ENCODE measurements at regions not wholly inside any gene's neighbourhood (a gene's known extent, or its start where the extent isn't known, plus 50 kb on each side); places are given as distances from the start of the nearest gene placed in this dataset.

GRCh38 chr18:40841063-40841462 is 1114.0 kb upstream of the PIK3C3 start:
- Mint-ChIP-seq H3K27me3 (ENCODE audit: insufficient read depth, low read depth, poor library complexity) (peaks cover 5% of the 10 kb centered on the region), H3K9me3 (no peaks in the 10 kb centered on the region; the same call in 2 of the 3 replicates), H3K27ac (no peak overlapping the region), H3K4me3 (no peak overlapping the region), H3K36me3 (ENCODE audit: low read depth) (no peaks in the 10 kb centered on the region), H3K4me1 (no peaks in the 10 kb centered on the region)
- TF ChIP-seq CREB1 (CRISPR knock-in tag; IDR thresholded peaks at IDR 0.05; ENCODE audit: low read depth) (no peak), CTCF (conservative IDR thresholded peaks at IDR 0.05; ENCODE audit: low read depth in 2 of 2) (no peak), ZNF114 (CRISPR knock-in tag; IDR thresholded peaks at IDR 0.05) (no peak), REST (IDR thresholded peaks at IDR 0.05; ENCODE audit: unreplicated experiment) (no peak), ZNF331 (CRISPR knock-in tag; IDR thresholded peaks at IDR 0.05; ENCODE audit: low read depth) (no peak), POLR2AphosphoS5 (IDR thresholded peaks at IDR 0.05; ENCODE audit: low read depth) (no peak), EZH2 (IDR thresholded peaks at IDR 0.05; ENCODE audit: low read depth, unreplicated experiment) (no peak), STAT1 (IDR thresholded peaks at IDR 0.05; ENCODE audit: unreplicated experiment) (no peak), EZH2phosphoT487 (IDR thresholded peaks at IDR 0.05; ENCODE audit: unreplicated experiment) (no peak), NANOG (IDR thresholded peaks at IDR 0.05; ENCODE audit: borderline replicate concordance) (no peak), JUNB (IDR thresholded peaks at IDR 0.05; ENCODE audit: unreplicated experiment) (no peak)
- TF ChIP-seq, protein P1, sequence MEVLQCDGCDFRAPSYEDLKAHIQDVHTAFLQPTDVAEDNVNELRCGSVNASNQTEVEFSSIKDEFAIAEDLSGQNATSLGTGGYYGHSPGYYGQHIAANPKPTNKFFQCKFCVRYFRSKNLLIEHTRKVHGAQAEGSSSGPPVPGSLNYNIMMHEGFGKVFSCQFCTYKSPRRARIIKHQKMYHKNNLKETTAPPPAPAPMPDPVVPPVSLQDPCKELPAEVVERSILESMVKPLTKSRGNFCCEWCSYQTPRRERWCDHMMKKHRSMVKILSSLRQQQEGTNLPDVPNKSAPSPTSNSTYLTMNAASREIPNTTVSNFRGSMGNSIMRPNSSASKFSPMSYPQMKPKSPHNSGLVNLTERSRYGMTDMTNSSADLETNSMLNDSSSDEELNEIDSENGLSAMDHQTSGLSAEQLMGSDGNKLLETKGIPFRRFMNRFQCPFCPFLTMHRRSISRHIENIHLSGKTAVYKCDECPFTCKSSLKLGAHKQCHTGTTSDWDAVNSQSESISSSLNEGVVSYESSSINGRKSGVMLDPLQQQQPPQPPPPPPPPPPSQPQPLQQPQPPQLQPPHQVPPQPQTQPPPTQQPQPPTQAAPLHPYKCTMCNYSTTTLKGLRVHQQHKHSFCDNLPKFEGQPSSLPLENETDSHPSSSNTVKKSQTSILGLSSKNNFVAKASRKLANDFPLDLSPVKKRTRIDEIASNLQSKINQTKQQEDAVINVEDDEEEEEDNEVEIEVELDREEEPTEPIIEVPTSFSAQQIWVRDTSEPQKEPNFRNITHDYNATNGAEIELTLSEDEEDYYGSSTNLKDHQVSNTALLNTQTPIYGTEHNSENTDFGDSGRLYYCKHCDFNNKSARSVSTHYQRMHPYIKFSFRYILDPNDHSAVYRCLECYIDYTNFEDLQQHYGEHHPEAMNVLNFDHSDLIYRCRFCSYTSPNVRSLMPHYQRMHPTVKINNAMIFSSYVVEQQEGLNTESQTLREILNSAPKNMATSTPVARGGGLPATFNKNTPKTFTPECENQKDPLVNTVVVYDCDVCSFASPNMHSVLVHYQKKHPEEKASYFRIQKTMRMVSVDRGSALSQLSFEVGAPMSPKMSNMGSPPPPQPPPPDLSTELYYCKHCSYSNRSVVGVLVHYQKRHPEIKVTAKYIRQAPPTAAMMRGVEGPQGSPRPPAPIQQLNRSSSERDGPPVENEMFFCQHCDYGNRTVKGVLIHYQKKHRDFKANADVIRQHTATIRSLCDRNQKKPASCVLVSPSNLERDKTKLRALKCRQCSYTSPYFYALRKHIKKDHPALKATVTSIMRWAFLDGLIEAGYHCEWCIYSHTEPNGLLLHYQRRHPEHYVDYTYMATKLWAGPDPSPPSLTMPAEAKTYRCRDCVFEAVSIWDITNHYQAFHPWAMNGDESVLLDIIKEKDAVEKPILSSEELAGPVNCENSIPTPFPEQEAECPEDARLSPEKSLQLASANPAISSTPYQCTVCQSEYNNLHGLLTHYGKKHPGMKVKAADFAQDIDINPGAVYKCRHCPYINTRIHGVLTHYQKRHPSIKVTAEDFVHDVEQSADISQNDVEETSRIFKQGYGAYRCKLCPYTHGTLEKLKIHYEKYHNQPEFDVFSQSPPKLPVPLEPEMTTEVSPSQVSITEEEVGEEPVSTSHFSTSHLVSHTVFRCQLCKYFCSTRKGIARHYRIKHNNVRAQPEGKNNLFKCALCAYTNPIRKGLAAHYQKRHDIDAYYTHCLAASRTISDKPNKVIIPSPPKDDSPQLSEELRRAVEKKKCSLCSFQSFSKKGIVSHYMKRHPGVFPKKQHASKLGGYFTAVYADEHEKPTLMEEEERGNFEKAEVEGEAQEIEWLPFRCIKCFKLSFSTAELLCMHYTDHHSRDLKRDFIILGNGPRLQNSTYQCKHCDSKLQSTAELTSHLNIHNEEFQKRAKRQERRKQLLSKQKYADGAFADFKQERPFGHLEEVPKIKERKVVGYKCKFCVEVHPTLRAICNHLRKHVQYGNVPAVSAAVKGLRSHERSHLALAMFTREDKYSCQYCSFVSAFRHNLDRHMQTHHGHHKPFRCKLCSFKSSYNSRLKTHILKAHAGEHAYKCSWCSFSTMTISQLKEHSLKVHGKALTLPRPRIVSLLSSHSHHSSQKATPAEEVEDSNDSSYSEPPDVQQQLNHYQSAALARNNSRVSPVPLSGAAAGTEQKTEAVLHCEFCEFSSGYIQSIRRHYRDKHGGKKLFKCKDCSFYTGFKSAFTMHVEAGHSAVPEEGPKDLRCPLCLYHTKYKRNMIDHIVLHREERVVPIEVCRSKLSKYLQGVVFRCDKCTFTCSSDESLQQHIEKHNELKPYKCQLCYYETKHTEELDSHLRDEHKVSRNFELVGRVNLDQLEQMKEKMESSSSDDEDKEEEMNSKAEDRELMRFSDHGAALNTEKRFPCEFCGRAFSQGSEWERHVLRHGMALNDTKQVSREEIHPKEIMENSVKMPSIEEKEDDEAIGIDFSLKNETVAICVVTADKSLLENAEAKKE (CRISPR knock-in tag; IDR thresholded peaks at IDR 0.05), result no peak
- TF ChIP-seq, protein P2, sequence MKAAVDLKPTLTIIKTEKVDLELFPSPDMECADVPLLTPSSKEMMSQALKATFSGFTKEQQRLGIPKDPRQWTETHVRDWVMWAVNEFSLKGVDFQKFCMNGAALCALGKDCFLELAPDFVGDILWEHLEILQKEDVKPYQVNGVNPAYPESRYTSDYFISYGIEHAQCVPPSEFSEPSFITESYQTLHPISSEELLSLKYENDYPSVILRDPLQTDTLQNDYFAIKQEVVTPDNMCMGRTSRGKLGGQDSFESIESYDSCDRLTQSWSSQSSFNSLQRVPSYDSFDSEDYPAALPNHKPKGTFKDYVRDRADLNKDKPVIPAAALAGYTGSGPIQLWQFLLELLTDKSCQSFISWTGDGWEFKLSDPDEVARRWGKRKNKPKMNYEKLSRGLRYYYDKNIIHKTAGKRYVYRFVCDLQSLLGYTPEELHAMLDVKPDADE (IDR thresholded peaks at IDR 0.05), result no peak
- H3K9me2 ChIP-seq (ENCODE audit: insufficient read depth), result peaks cover 14% of the 10 kb centered on the region
- H3K4me1 ChIP-seq (ENCODE audit: insufficient read depth), result no peaks in the 10 kb centered on the region
- no peak overlapping the region for H3K4me2 ChIP-seq
- DNase-seq (ENCODE audit: low spot score), result no peak
- no peaks in the 10 kb centered on the region for H3K27me3 ChIP-seq (ENCODE audit: insufficient read depth)
- no peaks in the 10 kb centered on the region for H3K79me2 ChIP-seq (replicated peaks; ENCODE audit: insufficient read depth)
- H3K36me3 ChIP-seq (ENCODE audit: insufficient read depth), result no peaks in the 10 kb centered on the region
- H4K20me1 ChIP-seq (replicated peaks; ENCODE audit: insufficient read depth), result no peaks in the 10 kb centered on the region
- no peak overlapping the region for H3K27ac ChIP-seq (ENCODE audit: low read depth)
- no peak overlapping the region for H2AFZ ChIP-seq
- no peak for ATAC-seq
- no peak overlapping the region for H3K4me3 ChIP-seq
- no peaks in the 10 kb centered on the region for H3F3A ChIP-seq (replicated peaks; ENCODE audit: low read depth)

Measured in GM23338 (cell line).